ENCODE measurements at regions not wholly inside any gene's neighbourhood (a gene's known extent, or its start where the extent isn't known, plus 50 kb on each side); places are given as distances from the start of the nearest gene placed in this dataset.

DNA sequence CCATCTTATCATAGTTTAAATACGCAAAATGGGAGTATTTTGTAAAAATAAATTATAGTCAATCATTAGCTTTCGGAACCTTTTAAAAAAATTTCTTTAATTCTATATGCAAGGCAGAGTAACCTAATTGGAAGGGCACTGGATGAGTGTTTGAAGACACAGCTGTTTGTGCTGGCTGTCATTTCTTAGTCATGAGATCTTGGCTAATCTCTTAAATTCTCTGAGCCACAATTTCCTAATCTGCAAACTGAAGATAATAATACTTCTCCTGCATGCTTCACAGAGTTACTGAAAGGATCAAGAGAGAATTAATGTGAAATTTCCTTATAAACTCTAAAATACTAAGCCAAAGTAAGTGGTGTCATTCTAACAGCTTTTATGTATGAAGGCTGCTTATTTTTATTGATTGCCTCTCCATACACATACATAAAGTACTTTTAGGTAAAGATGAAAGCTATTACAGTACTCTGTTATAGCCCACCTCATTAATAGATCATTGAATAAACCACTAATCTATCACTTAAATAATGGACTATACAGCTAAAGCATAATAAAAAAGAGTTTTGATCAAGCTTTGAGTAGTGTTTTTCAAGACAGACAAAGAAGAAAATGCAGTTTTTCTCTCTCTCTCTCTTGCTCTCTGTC, 383.7 kb upstream of the IRAK1BP1 start:
- TF ChIP-seq POLR2A (IDR thresholded peaks at IDR 0.05; ENCODE audit: borderline replicate concordance, extremely low read depth, insufficient read depth, insufficient read length), result no peak
- no peak for TF ChIP-seq CTCF (IDR thresholded peaks at IDR 0.05 in 2 of 3, conservative IDR thresholded peaks at IDR 0.05 in 1 of 3; ENCODE audit: borderline replicate concordance in 1 of 3, insufficient read depth in 1 of 3, low read depth in 2 of 3, low read length in 2 of 3)
- TF ChIP-seq YY1 (IDR thresholded peaks at IDR 0.05; ENCODE audit: extremely low read depth, insufficient replicate concordance, low read depth, low read length), result no peak
- TF ChIP-seq EZH2phosphoT487 (IDR thresholded peaks at IDR 0.05; ENCODE audit: borderline replicate concordance), result no peak
- TF ChIP-seq SIN3A (IDR thresholded peaks at IDR 0.05; ENCODE audit: low read depth), result no peak
- TF ChIP-seq CBX3 (IDR thresholded peaks at IDR 0.05; ENCODE audit: low read depth), result no peak
- TF ChIP-seq RAD21 (IDR thresholded peaks at IDR 0.05; ENCODE audit: low read depth), result no peak
- TF ChIP-seq MAX (IDR thresholded peaks at IDR 0.05), result no peak
- no peak for TF ChIP-seq EGR1 (IDR thresholded peaks at IDR 0.05; ENCODE audit: low read depth)
